ENCODE measurements at regions not wholly inside any gene's neighbourhood (a gene's known extent, or its start where the extent isn't known, plus 50 kb on each side); places are given as distances from the start of the nearest gene placed in this dataset.
A peak's percentile ranks its signal among the peaks of the same experiment; 100 is the strongest.
"Not testable (repeated sequence)": the region's sequence is repeated elsewhere in the genome, so short reads cannot be mapped to it uniquely, and the experiment has no call there.

- no peak for DNase-seq (ENCODE audit: low read depth in 2 of 2)
These were observed 685.4 kb downstream of the PLA2G4A start for GRCh38 chr1:187514110-187514509.

GRCh38 chr1:187516874-187517273 is 688.1 kb downstream of the PLA2G4A start:
- DNase-seq (ENCODE audit: low read depth in 2 of 2), result no peak

- DNase-seq (ENCODE audit: low read depth in 2 of 2), result no peak
These were observed 688.8 kb downstream of the PLA2G4A start for GRCh38 chr1:187517546-187517945.

- DNase-seq (ENCODE audit: low read depth in 2 of 2), result no peak
These were observed 698.6 kb downstream of the PLA2G4A start for GRCh38 chr1:187527346-187527745.

GRCh38 chr1:187537936-187538335 is 709.2 kb downstream of the PLA2G4A start:
- no peak for DNase-seq (ENCODE audit: low read depth in 2 of 2)

GRCh38 chr1:187549540-187549939 is 720.8 kb downstream of the PLA2G4A start:
- DNase-seq (ENCODE audit: low read depth in 2 of 2), result no peak

- no peak for DNase-seq (ENCODE audit: low read depth in 2 of 2)
These were observed 722.3 kb downstream of the PLA2G4A start for GRCh38 chr1:187551061-187551460.

GRCh38 chr1:187563191-187563590 is 734.4 kb downstream of the PLA2G4A start:
- DNase-seq (ENCODE audit: low read depth in 2 of 2), result no peak

GRCh38 chr1:187566354-187566753 is 737.6 kb downstream of the PLA2G4A start:
- no peak for DNase-seq (ENCODE audit: low read depth in 2 of 2)

GRCh38 chr1:187568067-187568466 is 739.3 kb downstream of the PLA2G4A start:
- DNase-seq (ENCODE audit: low read depth in 2 of 2), result no peak

GRCh38 chr1:187570166-187570565 is 741.4 kb downstream of the PLA2G4A start:
- no peak for DNase-seq (ENCODE audit: low read depth in 2 of 2)

- DNase-seq (ENCODE audit: low read depth in 2 of 2), result no peak
These were observed 748.9 kb downstream of the PLA2G4A start for GRCh38 chr1:187577610-187578009.

- DNase-seq (ENCODE audit: low read depth in 2 of 2), result no peak
These were observed 760.2 kb downstream of the PLA2G4A start for GRCh38 chr1:187588917-187589316.

- no peak for DNase-seq (ENCODE audit: low read depth in 2 of 2)
These were observed 777.0 kb downstream of the PLA2G4A start for GRCh38 chr1:187605736-187606135.

GRCh38 chr1:187615853-187616735 is 787.3 kb downstream of the PLA2G4A start:
- DNase-seq (ENCODE audit: low read depth in 2 of 2), result not testable (repeated sequence)

GRCh38 chr1:187616830-187617229 is 788.1 kb downstream of the PLA2G4A start:
- not testable (repeated sequence) for DNase-seq (ENCODE audit: low read depth in 2 of 2)

GRCh38 chr1:187617776-187618175 is 789.0 kb downstream of the PLA2G4A start:
- DNase-seq (ENCODE audit: low read depth in 2 of 2), result no peak

GRCh38 chr1:187619175-187619574 is 790.4 kb downstream of the PLA2G4A start:
- DNase-seq (ENCODE audit: low read depth in 2 of 2), result no peak

GRCh38 chr1:187621951-187622350 is 793.2 kb downstream of the PLA2G4A start:
- DNase-seq (ENCODE audit: low read depth in 2 of 2), result peak in 1 of 2 donors; percentile 36

GRCh38 chr1:187622545-187622944 is 793.8 kb downstream of the PLA2G4A start:
- no peak for DNase-seq (ENCODE audit: low read depth in 2 of 2)

- DNase-seq (ENCODE audit: low read depth in 2 of 2), result no peak
These were observed 796.2 kb downstream of the PLA2G4A start for GRCh38 chr1:187624812-187625545.

GRCh38 chr1:187626056-187626455 is 797.3 kb downstream of the PLA2G4A start:
- DNase-seq (ENCODE audit: low read depth in 2 of 2), result peak in 1 of 2 donors; percentile 5

GRCh38 chr1:187627516-187627915 is 798.8 kb downstream of the PLA2G4A start:
- no peak for DNase-seq (ENCODE audit: low read depth in 2 of 2)
